Aorta (tissue), 5 donors: ENCODE measurements at regions not wholly inside any gene's neighbourhood (a gene's known extent, or its start where the extent isn't known, plus 50 kb on each side); places are given as distances from the start of the nearest gene placed in this dataset.
A peak's percentile ranks its signal among the peaks of the same experiment; 100 is the strongest.

ENCODE experiments used
- ATAC-seq: fragments of 200-7000 bp; cut with Tn5 transposase; one replicate; pipeline ENCODE4 v1.9.1; 2022; ENCODE audit warnings: moderate library complexity; ENCODE audit not compliant: low FRiP score
- DNase-seq, 2 donors: peaks; one replicate each; pipeline ENCODE4 v3.0.0-alpha.2; 2020
- H3K27ac ChIP-seq, 2 donors: one replicate each; pipeline ENCODE4 v1.5.1; 2013; ENCODE audit warnings: low read length in 2 of 2, mild to moderate bottlenecking in 2 of 2, moderate library complexity in 2 of 2, control low read depth in 1 of 2, inconsistent platforms in 1 of 2, low read depth in 1 of 2
- H3K27me3 ChIP-seq, 2 donors: one replicate each; pipeline ENCODE4 v1.6.1; 2013; ENCODE audit warnings: control low read depth in 1 of 2, low read length in 1 of 2, mild to moderate bottlenecking in 1 of 2, moderate library complexity in 1 of 2; ENCODE audit not compliant: insufficient read depth in 2 of 2, control insufficient read depth in 1 of 2
- H3K36me3 ChIP-seq, 2 donors: one replicate each; pipeline ENCODE4 v1.6.1; 2013; ENCODE audit warnings: control low read depth in 1 of 2, low read length in 1 of 2, mild to moderate bottlenecking in 1 of 2; ENCODE audit not compliant: insufficient read depth in 2 of 2, control insufficient read depth in 1 of 2
- H3K4me1 ChIP-seq, 2 donors: one replicate each; pipeline ENCODE4 v1.6.1; 2013; ENCODE audit warnings: low read length in 2 of 2, control low read depth in 1 of 2, mild to moderate bottlenecking in 1 of 2, moderate library complexity in 1 of 2; ENCODE audit not compliant: insufficient read depth in 2 of 2, control insufficient read depth in 1 of 2
- H3K4me3 ChIP-seq, 2 donors: one replicate each; pipeline ENCODE4 v1.5.1; 2013; ENCODE audit warnings: low read length in 2 of 2, control low read depth in 1 of 2, mild to moderate bottlenecking in 1 of 2
- H3K9me3 ChIP-seq: one replicate; pipeline ENCODE4 v1.6.1; 2013; ENCODE audit warnings: mild to moderate bottlenecking, low read length; ENCODE audit not compliant: control insufficient read depth
- whole genome bisulfite sequencing, 2 donors: extraction: QIAGEN DNeasy Blood & Tissue Kit; methylation state at CpG; one replicate each; pipeline ENCODE4 v1.1.7; 2013; 5-methylcytosine and 5-hydroxymethylcytosine counted together
- intact Hi-C, 2 donors: fragments of 100-400 bp; cut with DNase I; formaldehyde crosslinking; loops; one replicate each; pipeline versions ENCODE4 v1.14.2 to v1.15.0; 2022
- donor health status: healthy with polysubstance abuse.
- donor health status: Bipolar disorder and iron deficiency.
- donor health status: DM: no; HTN: no; CAD: no.
- donor health status: DM: no; HTN: no; CAD: no.
- donor health status: DM: yes; HTN: yes; CAD: no.

- H3K4me3 ChIP-seq, result no peak overlapping the region
- H3K4me1 ChIP-seq, result no peaks in the 10 kb centered on the region
- 54 to 73% methylated on average over 3 of the region's 3 CpGs for WGBS, 2 donors
- intact Hi-C loops, result no loop called here
- DNase-seq (no peak), ATAC-seq (no peak)
- peaks cover 15% of the 10 kb centered on the region for H3K9me3 ChIP-seq
- H3K27ac ChIP-seq, result no peak overlapping the region
- H3K27me3 ChIP-seq, result no peaks in the 10 kb centered on the region
- no peaks in the 10 kb centered on the region for H3K36me3 ChIP-seq
These were observed 219.8 kb upstream of the MYT1L start for GRCh38 chr2:2550856-2551255.

DNA sequence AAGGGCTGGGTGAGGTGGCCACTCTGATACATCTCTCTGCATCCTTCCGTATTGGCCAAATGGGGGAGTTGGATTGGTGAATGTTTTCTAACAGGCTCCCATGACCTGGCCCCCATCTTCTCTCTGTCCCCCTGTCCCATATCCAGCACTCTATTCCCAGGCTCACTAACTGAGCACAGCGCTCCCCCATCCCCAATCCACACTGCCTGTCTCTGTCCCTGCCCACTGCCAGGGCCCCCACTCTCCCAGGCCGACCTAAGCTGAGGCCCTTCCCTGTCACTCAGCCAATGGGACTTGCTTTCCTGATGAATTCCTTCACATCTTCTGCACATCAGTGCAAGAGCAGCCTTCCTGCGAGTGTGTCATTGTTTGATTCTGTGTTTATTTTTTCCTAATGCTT lies 216.8 kb upstream of the MYT1L start:
- ATAC-seq (no peak), DNase-seq (no peak)
- Histone ChIP-seq H3K4me3 (no peak overlapping the region), H3K36me3 (no peaks in the 10 kb centered on the region), H3K4me1 (no peaks in the 10 kb centered on the region), H3K9me3 (peaks cover 15% of the 10 kb centered on the region), H3K27ac (no peak overlapping the region), H3K27me3 (no peaks in the 10 kb centered on the region)
- intact Hi-C loops, result no loop called here
- WGBS, 2 donors, result 57 to 74% methylated on average over 4 of the region's 4 CpGs

- H3K9me3 ChIP-seq, result peaks cover 11% of the 10 kb centered on the region
- ATAC-seq, result no peak
- intact Hi-C loops, result no loop called here
- no peak overlapping the region for H3K4me3 ChIP-seq
- no peaks in the 10 kb centered on the region for H3K36me3 ChIP-seq
- WGBS, 2 donors, result 67 to 72% methylated on average over 3 of the region's 3 CpGs
- no peak overlapping the region for H3K27ac ChIP-seq
- DNase-seq, result no peak
- H3K27me3 ChIP-seq, result no peaks in the 10 kb centered on the region
- no peaks in the 10 kb centered on the region for H3K4me1 ChIP-seq
These were observed 216.4 kb upstream of the MYT1L start for GRCh38 chr2:2547451-2547850.

GRCh38 chr2:2546046-2546445 lies 215.0 kb upstream of the MYT1L start:
- intact Hi-C loops, result no loop called here
- H3K4me3 ChIP-seq, result no peak overlapping the region
- WGBS, 2 donors, result 91 to 93% methylated on average over 9 of the region's 9 CpGs
- H3K4me1 ChIP-seq, result no peaks in the 10 kb centered on the region
- H3K36me3 ChIP-seq, result no peaks in the 10 kb centered on the region
- ATAC-seq (no peak), DNase-seq (no peak)
- H3K27ac ChIP-seq, result no peak overlapping the region
- peaks cover 7% of the 10 kb centered on the region for H3K9me3 ChIP-seq
- H3K27me3 ChIP-seq, result no peaks in the 10 kb centered on the region

DNA sequence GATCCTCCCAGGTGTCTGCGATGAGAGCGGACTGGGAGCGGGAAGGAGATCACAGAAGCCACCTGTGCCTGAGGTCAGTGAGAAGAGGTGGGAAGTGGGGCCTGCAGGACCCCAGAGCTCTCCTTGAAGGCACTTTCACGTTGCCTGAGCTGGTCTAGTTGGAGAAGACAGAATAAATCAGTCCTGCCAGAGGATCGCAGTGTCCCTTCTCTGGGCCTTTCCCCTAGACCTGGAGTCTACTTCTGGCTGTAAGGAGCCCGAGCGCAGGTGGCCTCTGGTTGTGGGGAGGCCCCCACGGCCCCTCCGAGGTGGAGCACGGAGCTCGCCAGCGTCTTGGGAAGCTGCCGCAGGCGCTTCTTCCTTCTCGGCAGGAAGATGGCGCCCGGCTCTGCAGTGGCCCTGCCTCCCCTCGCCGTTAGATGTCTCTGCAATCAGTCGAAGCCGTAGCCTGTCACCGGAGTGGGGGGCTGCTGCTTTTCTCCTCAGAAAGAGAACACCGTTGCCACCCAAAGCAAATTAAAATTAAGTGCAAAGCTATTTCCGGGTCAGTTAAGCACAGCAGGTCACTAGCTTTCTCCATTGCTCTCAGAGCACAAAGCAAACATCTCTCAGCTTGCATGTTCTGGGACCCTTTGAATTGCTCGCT lies 212.0 kb upstream of the MYT1L start:
- Histone ChIP-seq H3K27me3 (no peaks in the 10 kb centered on the region), H3K4me3 (no peak overlapping the region), H3K27ac (no peak overlapping the region), H3K36me3 (no peaks in the 10 kb centered on the region), H3K4me1 (no peaks in the 10 kb centered on the region), H3K9me3 (no peaks in the 10 kb centered on the region)
- peak in 1 of 2 donors; percentile 58 for DNase-seq
- intact Hi-C loops, result no loop called here
- WGBS, 2 donors, result 40 to 53% methylated on average over 25 of the region's 25 CpGs
- ATAC-seq, result peak; percentile 40

GRCh38 chr2:2542316-2542715 lies 211.2 kb upstream of the MYT1L start:
- ATAC-seq, result no peak
- Histone ChIP-seq H3K27me3 (no peaks in the 10 kb centered on the region), H3K4me3 (no peak overlapping the region), H3K36me3 (no peaks in the 10 kb centered on the region), H3K4me1 (no peaks in the 10 kb centered on the region), H3K27ac (no peak overlapping the region), H3K9me3 (no peaks in the 10 kb centered on the region)
- intact Hi-C loops, result no loop called here
- no peak for DNase-seq
- WGBS, 2 donors, result 78 to 79% methylated on average over 4 of the region's 4 CpGs

- Histone ChIP-seq H3K36me3 (no peaks in the 10 kb centered on the region), H3K27me3 (no peaks in the 10 kb centered on the region), H3K4me1 (no peaks in the 10 kb centered on the region), H3K4me3 (no peak overlapping the region), H3K9me3 (no peaks in the 10 kb centered on the region), H3K27ac (no peak overlapping the region)
- intact Hi-C loops, result no loop called here
- ATAC-seq (no peak), DNase-seq (no peak)
- WGBS, 2 donors, result 77 to 78% methylated on average over 9 of the region's 9 CpGs
These were observed 209.3 kb upstream of the MYT1L start for GRCh38 chr2:2540406-2540805.

DNA sequence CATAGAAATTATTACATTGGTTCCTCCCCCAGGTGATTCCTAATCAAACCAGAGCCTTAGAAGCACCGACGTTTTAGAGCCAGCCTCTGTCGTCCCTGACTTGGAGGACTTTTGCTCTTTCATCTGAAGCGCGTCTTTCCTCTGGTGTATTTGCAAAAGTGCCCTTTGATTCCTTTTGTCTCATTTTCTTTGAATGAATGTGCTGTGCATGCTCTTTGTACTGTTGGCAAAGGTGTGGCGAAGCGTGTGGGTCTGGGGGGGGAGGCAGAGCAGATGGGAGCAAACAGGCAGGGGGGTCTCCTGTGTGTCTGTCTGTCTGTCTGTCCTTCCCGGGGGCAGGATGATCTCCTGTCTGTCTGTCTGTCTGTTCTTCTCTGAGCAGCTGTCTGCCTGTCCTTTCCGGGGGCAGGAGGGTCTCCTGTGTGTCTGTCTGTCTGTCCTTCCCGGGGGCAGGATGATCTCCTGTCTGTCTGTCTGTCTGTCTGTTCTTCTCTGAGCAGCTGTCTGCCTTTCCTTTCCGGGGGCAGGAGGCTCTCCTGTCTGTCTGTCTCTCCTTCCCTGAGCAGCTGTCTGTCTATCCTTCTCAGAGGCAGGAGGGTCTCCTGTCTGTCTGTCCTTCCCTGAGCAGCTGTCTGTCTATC lies 205.5 kb upstream of the MYT1L start:
- intact Hi-C loops, result no loop called here
- Histone ChIP-seq H3K36me3 (no peaks in the 10 kb centered on the region), H3K9me3 (no peaks in the 10 kb centered on the region), H3K4me3 (no peak overlapping the region), H3K27me3 (no peaks in the 10 kb centered on the region), H3K4me1 (no peaks in the 10 kb centered on the region), H3K27ac (no peak overlapping the region)
- WGBS, 2 donors, result 74 to 81% methylated on average over 11 of the region's 11 CpGs
- ATAC-seq (no peak), DNase-seq (no peak)

DNA sequence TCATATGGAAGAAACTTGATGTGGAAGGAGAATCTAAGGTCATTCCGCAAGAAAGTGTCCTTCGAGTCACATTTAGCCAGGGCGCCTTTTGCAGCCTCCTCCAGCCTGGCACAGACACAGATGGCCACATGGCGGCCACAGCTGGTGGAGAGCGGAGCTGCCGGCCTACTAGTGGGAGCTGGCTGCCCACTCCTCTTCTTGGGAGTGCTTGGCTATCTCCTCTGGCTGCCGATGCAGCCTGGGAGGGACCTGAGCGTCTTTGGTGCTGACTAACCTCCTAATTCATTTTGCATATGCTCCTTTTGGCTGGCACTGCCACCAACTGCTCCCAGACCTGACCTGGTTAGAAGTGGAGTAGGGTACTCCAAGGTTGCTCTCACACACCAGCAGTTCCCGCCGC lies 199.3 kb upstream of the MYT1L start:
- Histone ChIP-seq H3K4me3 (no peak overlapping the region), H3K36me3 (no peaks in the 10 kb centered on the region), H3K27me3 (no peaks in the 10 kb centered on the region), H3K27ac (no peak overlapping the region), H3K4me1 (no peaks in the 10 kb centered on the region), H3K9me3 (no peaks in the 10 kb centered on the region)
- intact Hi-C loops, result no loop called here
- DNase-seq, result no peak
- no peak for ATAC-seq
- 82 to 84% methylated on average over 10 of the region's 10 CpGs for WGBS, 2 donors
